ENCODE measurements at regions not wholly inside any gene's neighbourhood (a gene's known extent, or its start where the extent isn't known, plus 50 kb on each side); places are given as distances from the start of the nearest gene placed in this dataset.

- ChIA-PET POLR2A (interaction anchor here (0.6 kb wide), 1 partner anchor 11 kb away, joined by 3 read pairs; no protein-coding TSS in a partner anchor), SMC1A (ENCODE audit: uncharacterized antibody, unreplicated experiment) (interaction anchor here (0.9 to 3.4 kb wide), 3 partner anchors 8 to 669 kb away, joined by 3 to 11 read pairs (median 3); no protein-coding TSS in a partner anchor), CTCF (interaction anchor here (1.0 to 9.5 kb wide), 3 partner anchors 8 to 669 kb away, joined by 3 to 119 read pairs (median 4); no protein-coding TSS in a partner anchor), RAD21 (ENCODE audit: unreplicated experiment) (no interaction called here)
- H3K4me2 ChIP-seq (ENCODE audit: control insufficient read depth, insufficient read depth) = no peak overlapping the region
- ATAC-seq (no peak), DNase-seq (ENCODE audit: low read depth, low spot score) (no peak), FAIRE-seq (no peak)
- intact Hi-C loops (cut with micrococcal nuclease; ENCODE audit: unreplicated experiment) (no loop called here), in situ Hi-C loops (cut with MboI) (loop anchor here (5.0 kb wide), 1 partner anchor 135 kb away; no protein-coding TSS in a partner anchor)
- no peaks in the 10 kb centered on the region for H3K79me2 ChIP-seq (ENCODE audit: control insufficient read depth, insufficient read depth, low read length)
- BruUV-seq (replicated peaks) = no TSS peak
- no peaks in the 10 kb centered on the region for H3K9me3 ChIP-seq (replicated peaks; ENCODE audit: control insufficient read depth, insufficient read depth, low read length)
- H3K9ac ChIP-seq (ENCODE audit: control insufficient read depth, insufficient read depth, low read length) = no peak overlapping the region
- no peak overlapping the region for H3K27ac ChIP-seq (ENCODE audit: control insufficient read depth, insufficient read depth)
- H3K4me1 ChIP-seq (ENCODE audit: control insufficient read depth, insufficient read depth, low read length) = no peaks in the 10 kb centered on the region
- no peaks in the 10 kb centered on the region; a peak in 2 of 4 replicates for H3K27me3 ChIP-seq (replicated peaks in 1 of 2; ENCODE audit: control insufficient read depth in 2 of 2, insufficient read depth in 2 of 2, low read length in 1 of 2)
- H4K20me1 ChIP-seq (ENCODE audit: control insufficient read depth, insufficient read depth) = no peaks in the 10 kb centered on the region
- H3K36me3 ChIP-seq (ENCODE audit: control insufficient read depth in 2 of 2, insufficient read depth in 2 of 2, low read length in 1 of 2) = no peaks in the 10 kb centered on the region
- 92% methylated on average over 1 of the region's 1 CpG for WGBS (ENCODE audit: insufficient coverage, insufficient replicate concordance, low lambda C conversion rate, missing lambda C conversion rate)
- no peak overlapping the region for H2AFZ ChIP-seq (ENCODE audit: control insufficient read depth, low read depth, low read length)
- no peak overlapping the region for H3K4me3 ChIP-seq
- TF ChIP-seq ZBTB33 (IDR thresholded peaks at IDR 0.05) (no peak), DPF2 (IDR thresholded peaks at IDR 0.05) (no peak), CEBPZ (IDR thresholded peaks at IDR 0.05; ENCODE audit: low read depth, low read length) (no peak), MTA2 (IDR thresholded peaks at IDR 0.05; ENCODE audit: low read depth) (no peak), ZNF384 (IDR thresholded peaks at IDR 0.05; ENCODE audit: borderline replicate concordance, low read depth, low read length) (no peak), PML (IDR thresholded peaks at IDR 0.05; ENCODE audit: low read length) (no peak), SMARCA5 (IDR thresholded peaks at IDR 0.05) (no peak), ZNF24 (IDR thresholded peaks at IDR 0.05) (no peak), ZNF687 (IDR thresholded peaks at IDR 0.05) (no peak), NRF1 (conservative IDR thresholded peaks at IDR 0.05; ENCODE audit: low read depth, low read length) (no peak), E4F1 (IDR thresholded peaks at IDR 0.05; ENCODE audit: borderline replicate concordance, partially characterized antibody) (no peak)
These were observed 425.4 kb downstream of the ETS1 start for GRCh38 chr11:128161994-128162393.

All from GM12878 (cell line).